ENCODE measurements at regions not wholly inside any gene's neighbourhood (a gene's known extent, or its start where the extent isn't known, plus 50 kb on each side); places are given as distances from the start of the nearest gene placed in this dataset.

DNA sequence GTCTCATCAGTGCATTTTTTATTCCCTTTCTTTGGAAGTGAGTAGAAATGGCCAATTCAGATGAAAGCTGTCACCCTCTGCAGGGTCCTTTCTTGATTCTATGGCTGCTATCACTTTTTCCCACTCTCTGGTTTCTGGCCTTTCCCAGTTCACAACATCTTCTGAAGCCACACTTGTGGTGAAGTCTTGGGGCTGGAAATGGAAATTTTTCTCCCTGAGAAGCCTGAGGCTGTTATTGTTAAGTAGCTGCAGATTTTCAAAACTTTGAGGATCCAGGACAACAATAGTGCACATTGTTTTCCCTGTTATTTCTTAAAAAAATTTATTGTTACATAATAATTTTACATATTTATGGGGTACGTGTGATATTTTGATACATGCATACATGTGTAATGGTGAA lies 250.3 kb upstream of the RASGRP1 start (continued):
- TF ChIP-seq, protein P1, sequence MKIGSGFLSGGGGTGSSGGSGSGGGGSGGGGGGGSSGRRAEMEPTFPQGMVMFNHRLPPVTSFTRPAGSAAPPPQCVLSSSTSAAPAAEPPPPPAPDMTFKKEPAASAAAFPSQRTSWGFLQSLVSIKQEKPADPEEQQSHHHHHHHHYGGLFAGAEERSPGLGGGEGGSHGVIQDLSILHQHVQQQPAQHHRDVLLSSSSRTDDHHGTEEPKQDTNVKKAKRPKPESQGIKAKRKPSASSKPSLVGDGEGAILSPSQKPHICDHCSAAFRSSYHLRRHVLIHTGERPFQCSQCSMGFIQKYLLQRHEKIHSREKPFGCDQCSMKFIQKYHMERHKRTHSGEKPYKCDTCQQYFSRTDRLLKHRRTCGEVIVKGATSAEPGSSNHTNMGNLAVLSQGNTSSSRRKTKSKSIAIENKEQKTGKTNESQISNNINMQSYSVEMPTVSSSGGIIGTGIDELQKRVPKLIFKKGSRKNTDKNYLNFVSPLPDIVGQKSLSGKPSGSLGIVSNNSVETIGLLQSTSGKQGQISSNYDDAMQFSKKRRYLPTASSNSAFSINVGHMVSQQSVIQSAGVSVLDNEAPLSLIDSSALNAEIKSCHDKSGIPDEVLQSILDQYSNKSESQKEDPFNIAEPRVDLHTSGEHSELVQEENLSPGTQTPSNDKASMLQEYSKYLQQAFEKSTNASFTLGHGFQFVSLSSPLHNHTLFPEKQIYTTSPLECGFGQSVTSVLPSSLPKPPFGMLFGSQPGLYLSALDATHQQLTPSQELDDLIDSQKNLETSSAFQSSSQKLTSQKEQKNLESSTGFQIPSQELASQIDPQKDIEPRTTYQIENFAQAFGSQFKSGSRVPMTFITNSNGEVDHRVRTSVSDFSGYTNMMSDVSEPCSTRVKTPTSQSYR (CRISPR knock-in tag; IDR thresholded peaks at IDR 0.05; ENCODE audit: borderline replicate concordance), result no peak

DNA sequence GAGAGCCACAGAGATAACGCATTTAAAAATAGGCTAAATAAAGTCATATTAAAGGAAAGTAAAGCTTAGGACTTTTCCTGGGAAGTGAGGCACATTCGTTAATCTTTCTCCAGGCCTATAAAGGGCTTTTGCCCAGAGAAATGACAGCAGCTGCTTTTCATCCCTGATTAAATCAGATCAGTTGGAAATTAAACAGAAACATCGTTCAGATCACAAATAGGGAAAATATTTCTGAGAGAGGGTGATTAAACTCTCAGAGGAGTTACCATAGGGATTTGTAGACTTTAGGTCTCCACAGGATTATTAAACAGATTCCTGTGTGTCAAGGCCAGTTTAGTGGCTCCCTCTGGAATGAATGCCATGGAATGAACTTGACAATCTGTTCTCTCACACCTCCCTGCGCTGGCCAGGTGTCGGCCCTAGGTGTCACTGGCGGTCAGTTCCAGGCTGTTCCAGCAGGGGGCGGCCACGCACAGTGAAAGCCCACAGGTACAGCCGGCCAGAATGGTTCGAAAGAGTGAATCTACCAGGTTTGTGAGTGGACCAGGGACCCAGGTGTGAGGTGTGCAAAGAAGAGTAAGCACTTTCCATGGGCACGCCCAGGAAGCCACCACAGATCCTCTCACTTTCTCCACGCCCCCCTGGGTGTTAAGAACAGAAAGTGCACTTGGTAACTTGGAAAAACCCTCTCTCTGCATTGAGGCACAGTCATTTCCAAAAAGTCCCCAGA lies 253.0 kb upstream of the RASGRP1 start:
- DNase-seq (ENCODE audit: low spot score) (peak; percentile 66), FAIRE-seq (peak; percentile 72), ATAC-seq (peak; percentile 100)
- CTCF ChIA-PET (ENCODE audit: low intra/inter-chr PET ratio, low total read pairs), result interaction anchor here (0.6 to 2.6 kb wide), 6 partner anchors 36 to 939 kb away, joined by 3 to 16 read pairs (median 6); partner anchors contain the start of gene THBS1
- Histone ChIP-seq H3K79me2 (ENCODE audit: insufficient read depth, low read length) (no peaks in the 10 kb centered on the region), H3K27ac (ENCODE audit: extremely low read length, insufficient read depth, low read length) (no peak overlapping the region), H3K27me3 (ENCODE audit: control insufficient read depth in 1 of 2, insufficient read depth in 2 of 2, low read length in 2 of 2) (peaks cover 0 to 5% of the 10 kb centered on the region in 2 experiments; a peak in 2 of 5 replicates), H3K4me1 (ENCODE audit: insufficient read depth, low read length) (no peaks in the 10 kb centered on the region), H3K9ac (ENCODE audit: insufficient read depth, low read depth, low read length) (no peak overlapping the region), H3K36me3 (replicated peaks in 1 of 2; ENCODE audit: control insufficient read depth in 1 of 2, insufficient read depth in 2 of 2, low read length in 2 of 2) (no peaks in the 10 kb centered on the region), H4K20me1 (ENCODE audit: insufficient read depth, low read length) (no peaks in the 10 kb centered on the region), H3K9me3 (ENCODE audit: low read length) (no peaks in the 10 kb centered on the region), H3K4me2 (ENCODE audit: low read depth, low read length) (no peak overlapping the region), H2AFZ (ENCODE audit: low read length) (no peak overlapping the region), H3K4me3 (replicated peaks in 1 of 3; ENCODE audit: insufficient read depth in 1 of 3, low read depth in 2 of 3, low read length in 3 of 3) (no peak overlapping the region)
- WGBS (ENCODE audit: low lambda C conversion rate), result 12% methylated on average over 12 of the region's 12 CpGs
- POLR2A ChIA-PET, result no interaction called here
- in situ Hi-C loops (cut with HindIII; ENCODE audit: extremely low pct_ligation_motif_present, low pct_unique_long_range_greater_than_20kb), result loop anchor here (10.0 kb wide), 1 partner anchor 767 kb away; the partner anchor contains the start of gene THBS1
- intact Hi-C loops (cut with micrococcal nuclease; ENCODE audit: unreplicated experiment), result loop anchor here (1.0 to 5.0 kb wide), 3 partner anchors 174 to 764 kb away; partner anchors contain the start of gene THBS1
- no TSS peak for BruUV-seq (replicated peaks)
- TF ChIP-seq FOXA3 (CRISPR knock-in tag; IDR thresholded peaks at IDR 0.05), result 0 out of 2 replicates have a peak, but pooled peaks have one; percentile 11
- TF ChIP-seq ZNF749 (CRISPR knock-in tag; IDR thresholded peaks at IDR 0.05; ENCODE audit: borderline replicate concordance), result no peak
- TF ChIP-seq ELF3 (CRISPR knock-in tag; IDR thresholded peaks at IDR 0.05), result 0 out of 2 replicates have a peak, but pooled peaks have one; percentile 37
- TF ChIP-seq STAG1 (CRISPR knock-in tag; IDR thresholded peaks at IDR 0.05), result peak; percentile 97
- no peak for TF ChIP-seq ZSCAN29 (CRISPR knock-in tag; conservative IDR thresholded peaks at IDR 0.05)
- TF ChIP-seq ZKSCAN1 (IDR thresholded peaks at IDR 0.05; ENCODE audit: low read length), result 0 out of 2 replicates have a peak, but pooled peaks have one; percentile 23
- TF ChIP-seq NBN (conservative IDR thresholded peaks at IDR 0.05), result no peak
- TF ChIP-seq, protein P2, sequence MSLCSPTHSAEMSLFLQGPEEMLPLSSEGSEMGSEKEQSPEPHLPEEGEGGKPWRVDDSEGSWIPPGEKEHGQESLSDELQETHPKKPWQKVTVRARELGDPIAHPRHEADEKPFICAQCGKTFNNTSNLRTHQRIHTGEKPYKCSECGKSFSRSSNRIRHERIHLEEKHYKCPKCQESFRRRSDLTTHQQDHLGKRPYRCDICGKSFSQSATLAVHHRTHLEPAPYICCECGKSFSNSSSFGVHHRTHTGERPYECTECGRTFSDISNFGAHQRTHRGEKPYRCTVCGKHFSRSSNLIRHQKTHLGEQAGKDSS (CRISPR knock-in tag; IDR thresholded peaks at IDR 0.05; ENCODE audit: borderline replicate concordance, low read depth), result 0 out of 2 replicates have a peak, but pooled peaks have one; percentile 25
- TF ChIP-seq ZBTB21 (CRISPR knock-in tag; IDR thresholded peaks at IDR 0.05), result no peak
- TF ChIP-seq XRCC5 (optimal IDR thresholded peaks at IDR 0.05; ENCODE audit: low read length), result peak; percentile 93
- TF ChIP-seq ZNF331 (CRISPR knock-in tag; IDR thresholded peaks at IDR 0.05), result no peak
- no peak for TF ChIP-seq YEATS2 (CRISPR knock-in tag; IDR thresholded peaks at IDR 0.05; ENCODE audit: borderline replicate concordance)
- 0 out of 2 replicates have a peak, but pooled peaks have one; percentile 24 for TF ChIP-seq RXRA (CRISPR knock-in tag; IDR thresholded peaks at IDR 0.05)
- TF ChIP-seq, protein P3, sequence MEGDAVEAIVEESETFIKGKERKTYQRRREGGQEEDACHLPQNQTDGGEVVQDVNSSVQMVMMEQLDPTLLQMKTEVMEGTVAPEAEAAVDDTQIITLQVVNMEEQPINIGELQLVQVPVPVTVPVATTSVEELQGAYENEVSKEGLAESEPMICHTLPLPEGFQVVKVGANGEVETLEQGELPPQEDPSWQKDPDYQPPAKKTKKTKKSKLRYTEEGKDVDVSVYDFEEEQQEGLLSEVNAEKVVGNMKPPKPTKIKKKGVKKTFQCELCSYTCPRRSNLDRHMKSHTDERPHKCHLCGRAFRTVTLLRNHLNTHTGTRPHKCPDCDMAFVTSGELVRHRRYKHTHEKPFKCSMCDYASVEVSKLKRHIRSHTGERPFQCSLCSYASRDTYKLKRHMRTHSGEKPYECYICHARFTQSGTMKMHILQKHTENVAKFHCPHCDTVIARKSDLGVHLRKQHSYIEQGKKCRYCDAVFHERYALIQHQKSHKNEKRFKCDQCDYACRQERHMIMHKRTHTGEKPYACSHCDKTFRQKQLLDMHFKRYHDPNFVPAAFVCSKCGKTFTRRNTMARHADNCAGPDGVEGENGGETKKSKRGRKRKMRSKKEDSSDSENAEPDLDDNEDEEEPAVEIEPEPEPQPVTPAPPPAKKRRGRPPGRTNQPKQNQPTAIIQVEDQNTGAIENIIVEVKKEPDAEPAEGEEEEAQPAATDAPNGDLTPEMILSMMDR (CRISPR knock-in tag; IDR thresholded peaks at IDR 0.05), result peak; percentile 98
- no peak for TF ChIP-seq SOX13 (IDR thresholded peaks at IDR 0.05)
- TF ChIP-seq SOX13 (CRISPR knock-in tag; conservative IDR thresholded peaks at IDR 0.05 in 1 of 2, IDR thresholded peaks at IDR 0.05 in 1 of 2), result 0 out of 4 replicates have a peak, but pooled peaks of 1 of the 2 experiments have one; percentile 17
- peak; percentile 35 for TF ChIP-seq TBL1XR1 (IDR thresholded peaks at IDR 0.05; ENCODE audit: borderline replicate concordance, low read length, partially characterized antibody)
